Osteoblast (primary cell): ENCODE measurements at regions not wholly inside any gene's neighbourhood (a gene's known extent, or its start where the extent isn't known, plus 50 kb on each side); places are given as distances from the start of the nearest gene placed in this dataset.
"Not testable (repeated sequence)": the region's sequence is repeated elsewhere in the genome, so short reads cannot be mapped to it uniquely, and the experiment has no call there.

Experiments
- DNase-seq: peaks from one replicate; pipeline ENCODE4 v3.0.0; 2011; ENCODE audit warnings: low spot score, mixed read lengths; ENCODE audit not compliant: insufficient read length; ENCODE audit errors: missing footprints
- H2AFZ ChIP-seq: 2 replicates; pipeline ENCODE4 v1.6.0; 2011; ENCODE audit warnings: mild to moderate bottlenecking, low read length
- H3K27ac ChIP-seq: 2 replicates; pipeline ENCODE4 v1.5.1; 2011; ENCODE audit warnings: mild to moderate bottlenecking, low read depth, low read length, moderate library complexity
- H3K27me3 ChIP-seq: 2 replicates; pipeline ENCODE4 v1.6.0; 2012; ENCODE audit warnings: mild to moderate bottlenecking, control low read depth, inconsistent platforms, low read length, moderate library complexity; ENCODE audit not compliant: insufficient read depth
- H3K36me3 ChIP-seq: 2 replicates; pipeline ENCODE4 v1.5.1; 2011; ENCODE audit warnings: mild to moderate bottlenecking, low read length, control low read depth, moderate library complexity; ENCODE audit not compliant: insufficient read depth
- H3K4me1 ChIP-seq: 2 replicates; pipeline ENCODE4 v1.5.1; 2011; ENCODE audit warnings: mild to moderate bottlenecking, low read length, control low read depth, moderate library complexity; ENCODE audit not compliant: insufficient read depth
- H3K4me2 ChIP-seq: 2 replicates; pipeline ENCODE4 v1.6.0; 2011; ENCODE audit warnings: mild to moderate bottlenecking, low read length; ENCODE audit not compliant: insufficient read depth
- H3K4me3 ChIP-seq: fragments of 200-600 bp; sonication (generic); 3 replicates; pipeline ENCODE4 v1.5.1; 2012; ENCODE audit warnings: mild to moderate bottlenecking, low read length, inconsistent platforms; ENCODE audit not compliant: insufficient read depth
- H3K79me2 ChIP-seq: 2 replicates; pipeline ENCODE4 v1.6.0; 2012; ENCODE audit warnings: mild to moderate bottlenecking, low read length, control low read depth, inconsistent platforms; ENCODE audit not compliant: insufficient read depth
- H3K9me3 ChIP-seq: 2 replicates; pipeline ENCODE4 v1.5.1; 2011; ENCODE audit warnings: low read depth, low read length, control low read depth
- H4K20me1 ChIP-seq: 2 replicates; pipeline ENCODE4 v1.6.0; 2012; ENCODE audit warnings: mild to moderate bottlenecking, low read length, control low read depth; ENCODE audit not compliant: insufficient read depth
- TF ChIP-seq, protein P1 (sequence below): IDR thresholded peaks from 2 replicates; pipeline ENCODE4 v1.5.1; 2011; ENCODE audit warnings: mild to moderate bottlenecking, low read depth, low read length, moderate library complexity; ENCODE audit errors: extremely low read depth

DNA sequence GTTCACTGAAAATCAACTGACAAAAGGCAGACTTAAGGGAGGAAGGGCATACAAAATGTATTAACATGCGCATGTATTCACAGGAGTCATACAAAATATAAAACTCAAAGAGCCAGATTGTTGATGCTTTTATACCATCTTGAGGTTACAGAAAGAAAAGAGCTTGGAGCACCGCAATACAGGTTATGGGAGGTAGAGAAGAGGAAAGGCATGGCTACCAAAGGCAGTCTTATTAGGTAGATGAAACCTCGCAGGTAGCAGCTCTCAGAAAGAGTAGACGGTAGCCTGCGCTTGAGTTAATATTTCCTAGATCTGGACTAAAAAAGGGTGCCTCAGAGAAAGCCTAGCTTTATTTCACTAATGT lies 69.0 kb upstream of the DHRS4 start:
- H3K4me1 ChIP-seq, result no peaks in the 10 kb centered on the region
- H3K36me3 ChIP-seq, result no peaks in the 10 kb centered on the region
- no peaks in the 10 kb centered on the region for H4K20me1 ChIP-seq
- no peak overlapping the region for H3K4me3 ChIP-seq
- TF ChIP-seq, protein P1, sequence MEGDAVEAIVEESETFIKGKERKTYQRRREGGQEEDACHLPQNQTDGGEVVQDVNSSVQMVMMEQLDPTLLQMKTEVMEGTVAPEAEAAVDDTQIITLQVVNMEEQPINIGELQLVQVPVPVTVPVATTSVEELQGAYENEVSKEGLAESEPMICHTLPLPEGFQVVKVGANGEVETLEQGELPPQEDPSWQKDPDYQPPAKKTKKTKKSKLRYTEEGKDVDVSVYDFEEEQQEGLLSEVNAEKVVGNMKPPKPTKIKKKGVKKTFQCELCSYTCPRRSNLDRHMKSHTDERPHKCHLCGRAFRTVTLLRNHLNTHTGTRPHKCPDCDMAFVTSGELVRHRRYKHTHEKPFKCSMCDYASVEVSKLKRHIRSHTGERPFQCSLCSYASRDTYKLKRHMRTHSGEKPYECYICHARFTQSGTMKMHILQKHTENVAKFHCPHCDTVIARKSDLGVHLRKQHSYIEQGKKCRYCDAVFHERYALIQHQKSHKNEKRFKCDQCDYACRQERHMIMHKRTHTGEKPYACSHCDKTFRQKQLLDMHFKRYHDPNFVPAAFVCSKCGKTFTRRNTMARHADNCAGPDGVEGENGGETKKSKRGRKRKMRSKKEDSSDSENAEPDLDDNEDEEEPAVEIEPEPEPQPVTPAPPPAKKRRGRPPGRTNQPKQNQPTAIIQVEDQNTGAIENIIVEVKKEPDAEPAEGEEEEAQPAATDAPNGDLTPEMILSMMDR, result no peak
- DNase-seq, result no peak
- H2AFZ ChIP-seq, result no peak overlapping the region
- H3K27me3 ChIP-seq, result no peaks in the 10 kb centered on the region
- H3K4me2 ChIP-seq, result no peak overlapping the region
- no peaks in the 10 kb centered on the region for H3K9me3 ChIP-seq
- no peak overlapping the region for H3K27ac ChIP-seq
- no peaks in the 10 kb centered on the region for H3K79me2 ChIP-seq

DNA sequence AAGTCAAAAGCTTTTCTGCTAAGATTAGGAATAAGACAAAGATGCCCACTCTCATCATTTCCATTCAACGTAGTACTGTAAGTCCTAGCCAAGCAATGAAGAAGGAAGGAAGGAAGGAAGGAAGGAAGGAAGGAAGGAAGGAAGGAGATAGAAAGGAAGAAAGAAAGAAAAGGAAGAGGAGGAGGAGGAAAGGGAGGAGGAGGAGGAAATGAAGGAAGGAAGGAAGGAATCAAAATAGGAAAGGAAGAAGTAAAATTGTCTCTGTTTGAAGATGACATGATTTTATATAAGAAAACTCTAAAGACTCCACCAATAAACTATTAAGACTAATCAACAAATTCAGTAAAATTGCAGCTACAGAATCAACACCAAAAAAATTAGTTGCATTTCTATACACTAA lies 66.0 kb upstream of the DHRS4 start:
- no peaks in the 10 kb centered on the region for H4K20me1 ChIP-seq
- no peaks in the 10 kb centered on the region for H3K36me3 ChIP-seq
- no peaks in the 10 kb centered on the region for H3K79me2 ChIP-seq
- H3K27ac ChIP-seq, result no peak overlapping the region
- TF ChIP-seq, protein P1, result no peak
- no peak overlapping the region for H3K4me2 ChIP-seq
- H2AFZ ChIP-seq, result no peak overlapping the region
- no peak overlapping the region for H3K4me3 ChIP-seq
- no peak for DNase-seq
- no peaks in the 10 kb centered on the region for H3K27me3 ChIP-seq
- H3K9me3 ChIP-seq, result no peaks in the 10 kb centered on the region
- no peaks in the 10 kb centered on the region for H3K4me1 ChIP-seq

DNA sequence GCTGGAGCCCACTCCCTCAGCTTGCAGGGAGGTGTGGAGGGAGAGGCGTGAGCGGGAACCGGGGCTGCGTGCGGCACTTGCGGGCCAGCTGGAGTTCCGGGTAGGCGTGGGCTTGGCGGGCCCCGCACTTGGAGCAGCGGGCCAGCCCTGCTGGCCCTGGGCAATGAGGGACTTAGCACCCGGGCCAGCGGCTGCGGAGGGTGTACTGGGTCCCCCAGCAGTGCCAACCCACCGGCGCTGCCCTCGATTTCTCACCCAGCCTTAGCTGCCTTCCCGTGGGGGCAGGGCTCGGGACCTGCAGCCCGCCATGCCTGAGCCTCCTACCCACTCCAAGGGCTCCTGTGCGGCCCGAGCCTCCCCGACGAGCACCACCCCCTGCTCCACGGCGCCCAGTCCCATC lies 61.9 kb upstream of the DHRS4 start:
- not testable (repeated sequence) for H3K79me2 ChIP-seq, H4K20me1 ChIP-seq, H3K36me3 ChIP-seq, H3K27ac ChIP-seq, H3K27me3 ChIP-seq, H3K4me3 ChIP-seq, H3K9me3 ChIP-seq, H3K4me1 ChIP-seq, DNase-seq, H3K4me2 ChIP-seq, H2AFZ ChIP-seq

DNA sequence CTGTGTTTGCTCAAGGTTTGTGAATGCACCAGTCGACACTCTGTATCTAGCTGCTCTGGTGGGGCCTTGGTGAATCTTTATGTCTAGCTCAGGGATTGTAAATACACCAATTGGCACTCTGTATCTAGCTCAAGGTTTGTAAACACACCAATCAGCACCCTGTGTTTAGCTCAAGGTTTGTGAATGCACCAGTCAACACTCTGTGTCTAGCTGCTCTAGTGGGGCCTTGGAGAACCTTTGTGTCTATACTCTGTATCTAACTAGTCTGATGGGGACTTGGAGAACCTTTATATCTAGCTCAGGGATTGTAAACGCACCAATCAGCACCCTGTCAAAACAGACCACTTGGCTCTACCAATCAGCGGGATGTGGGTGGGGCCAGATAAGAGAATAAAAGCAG lies 61.3 kb upstream of the DHRS4 start:
- not testable (repeated sequence) for H3K4me3 ChIP-seq, H3K27me3 ChIP-seq, H2AFZ ChIP-seq, H4K20me1 ChIP-seq, H3K4me1 ChIP-seq, H3K9me3 ChIP-seq, DNase-seq, H3K4me2 ChIP-seq, H3K27ac ChIP-seq, H3K36me3 ChIP-seq, H3K79me2 ChIP-seq

DNA sequence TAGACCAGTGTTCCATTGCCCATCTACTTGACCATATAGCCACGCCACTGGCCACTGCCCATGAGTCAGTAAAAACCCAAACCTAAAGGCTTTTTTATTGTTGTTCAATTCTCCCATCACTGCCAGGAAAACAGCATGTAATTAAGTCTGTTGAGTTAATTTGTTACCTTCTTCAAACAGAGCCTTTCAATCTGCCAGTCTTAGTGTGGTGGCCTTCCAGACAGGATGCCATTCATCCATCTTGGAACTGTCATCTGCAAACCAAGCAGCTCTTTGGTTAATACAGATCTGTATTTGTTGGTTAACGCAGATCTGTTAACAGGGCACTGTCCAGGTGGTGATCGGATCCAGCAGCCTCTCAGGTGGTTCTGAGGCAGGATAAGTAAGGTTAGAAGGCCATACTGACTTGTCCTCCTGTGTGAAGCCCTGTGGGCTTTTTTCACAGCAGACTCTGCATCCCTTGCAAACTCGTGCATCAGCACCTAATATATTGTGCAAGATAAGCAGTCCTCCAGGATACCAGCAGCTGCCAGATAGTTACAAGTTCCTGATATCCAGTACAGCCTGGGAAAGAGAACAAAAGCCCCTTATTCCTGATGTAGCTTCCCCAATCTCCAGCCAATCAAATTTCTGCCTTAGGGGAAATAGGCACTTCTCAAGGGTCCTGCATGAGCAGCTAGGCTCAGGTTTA lies 59.1 kb upstream of the DHRS4 start:
- Histone ChIP-seq H3K9me3 (no peaks in the 10 kb centered on the region), H4K20me1 (no peaks in the 10 kb centered on the region), H3K27me3 (no peaks in the 10 kb centered on the region), H3K79me2 (no peaks in the 10 kb centered on the region), H2AFZ (no peak overlapping the region), H3K4me2 (no peak overlapping the region), H3K27ac (no peak overlapping the region), H3K4me3 (no peak overlapping the region), H3K4me1 (no peaks in the 10 kb centered on the region), H3K36me3 (no peaks in the 10 kb centered on the region)
- DNase-seq, result no peak
- TF ChIP-seq, protein P1, result no peak
